ENCODE measurements at regions not wholly inside any gene's neighbourhood (a gene's known extent, or its start where the extent isn't known, plus 50 kb on each side); places are given as distances from the start of the nearest gene placed in this dataset.
"Not testable (repeated sequence)": the region's sequence is repeated elsewhere in the genome, so short reads cannot be mapped to it uniquely, and the experiment has no call there.

- DNase-seq = no peak
Measured at GRCh38 chr13:87582399-87582798, 88.8 kb upstream of the SLITRK5 start.

GRCh38 chr13:87590518-87590917 is 80.7 kb upstream of the SLITRK5 start:
- no peak for DNase-seq

- not testable (repeated sequence) for DNase-seq
Measured at GRCh38 chr13:87604437-87604836, 66.7 kb upstream of the SLITRK5 start.

- DNase-seq = no peak
Measured at GRCh38 chr13:87607266-87607665, 63.9 kb upstream of the SLITRK5 start.

GRCh38 chr13:87614276-87614675 is 56.9 kb upstream of the SLITRK5 start:
- no peak for DNase-seq

Data from CD4-positive, alpha-beta T cell treated with Interleukin-17A for 1 hour (primary cell).